CD14-positive monocyte (primary cell): ENCODE measurements at regions not wholly inside any gene's neighbourhood (a gene's known extent, or its start where the extent isn't known, plus 50 kb on each side); places are given as distances from the start of the nearest gene placed in this dataset.
A peak's percentile ranks its signal among the peaks of the same experiment; 100 is the strongest.

ENCODE experiments used
- DNase-seq, 3 donors: peaks; one replicate each; pipeline ENCODE4 v3.0.0-alpha.2; 2011 to 2022
- H2AFZ ChIP-seq: 2 replicates; pipeline ENCODE4 v1.6.0; 2012; ENCODE audit warnings: mild to moderate bottlenecking, low read depth, low read length, inconsistent platforms; ENCODE audit not compliant: insufficient read depth, poor library complexity, severe bottlenecking
- H3K27ac ChIP-seq, 2 donors: 1 replicate in 1 of 2; 2 replicates in 1 of 2; pipeline ENCODE4 v1.5.1; 2012 to 2013; ENCODE audit warnings: low read length in 2 of 2, control low read depth in 1 of 2, inconsistent platforms in 1 of 2, low read depth in 1 of 2, mild to moderate bottlenecking in 1 of 2
- H3K27me3 ChIP-seq, 2 donors: one replicate each; pipeline versions ENCODE4 v1.6.0 to v1.6.1; 2011 to 2013; ENCODE audit warnings: low read length in 2 of 2; ENCODE audit not compliant: control insufficient read depth in 2 of 2, insufficient read depth in 2 of 2
- H3K36me3 ChIP-seq, 2 donors: replicated peaks in 1 of 2; 1 replicate in 1 of 2; 2 replicates in 1 of 2; pipeline versions ENCODE4 v1.5.1 to v1.6.1; 2012 to 2013; ENCODE audit warnings: low read length in 2 of 2, control low read depth in 1 of 2, inconsistent platforms in 1 of 2, mild to moderate bottlenecking in 1 of 2; ENCODE audit not compliant: insufficient read depth in 2 of 2, control insufficient read depth in 1 of 2
- H3K4me1 ChIP-seq, 2 donors: 1 replicate in 1 of 2; 2 replicates in 1 of 2; pipeline versions ENCODE4 v1.5.1 to v1.6.1; 2012 to 2013; ENCODE audit warnings: low read length in 2 of 2, control low read depth in 1 of 2, inconsistent platforms in 1 of 2, mild to moderate bottlenecking in 1 of 2, moderate library complexity in 1 of 2; ENCODE audit not compliant: insufficient read depth in 2 of 2, control insufficient read depth in 1 of 2
- H3K4me2 ChIP-seq: replicated peaks from 2 replicates; pipeline ENCODE3; 2012; ENCODE audit warnings: low read length, moderate library complexity, mild to moderate bottlenecking; ENCODE audit not compliant: poor library complexity, severe bottlenecking; ENCODE audit errors: extremely low read depth
- H3K4me3 ChIP-seq, 3 experiments: fragments of 200-600 bp in 1 of 3; sonication (generic) in 1 of 3; replicated peaks in 1 of 3; 1 replicate in 2 of 3; 2 replicates in 1 of 3; pipeline ENCODE4 v1.5.1; 2011 to 2013; ENCODE audit warnings: low read length in 3 of 3, mild to moderate bottlenecking in 3 of 3, control low read depth in 2 of 3, low read depth in 2 of 3, inconsistent platforms in 1 of 3, moderate library complexity in 1 of 3
- H3K79me2 ChIP-seq: 2 replicates; pipeline ENCODE4 v1.6.0; 2012; ENCODE audit warnings: mild to moderate bottlenecking, control low read depth, inconsistent platforms, low read length, moderate library complexity; ENCODE audit not compliant: insufficient read depth
- H3K9ac ChIP-seq: 2 replicates; pipeline ENCODE4 v1.6.0; 2017; ENCODE audit warnings: low read length, mild to moderate bottlenecking; ENCODE audit not compliant: insufficient read depth, poor library complexity, severe bottlenecking
- H3K9me3 ChIP-seq, 2 donors: replicated peaks in 1 of 2; 1 replicate in 1 of 2; 2 replicates in 1 of 2; pipeline versions ENCODE4 v1.5.1 to v1.6.1; 2012 to 2013; ENCODE audit warnings: low read length in 2 of 2, control low read depth in 1 of 2; ENCODE audit not compliant: control insufficient read depth in 1 of 2, insufficient read depth in 1 of 2
- H4K20me1 ChIP-seq: 2 replicates; pipeline ENCODE4 v1.6.0; 2012; ENCODE audit warnings: mild to moderate bottlenecking, low read length, control low read depth, moderate library complexity; ENCODE audit not compliant: insufficient read depth
- H3K27ac Mint-ChIP-seq, 7 donors: one replicate each; pipeline ENCODE4 v1.8.0; 2020; ENCODE audit warnings: mild to moderate bottlenecking in 7 of 7, mixed read lengths in 7 of 7, moderate library complexity in 6 of 7, inconsistent platforms in 2 of 7
- H3K27me3 Mint-ChIP-seq, 3 donors: one replicate each; pipeline ENCODE4 v1.8.0; 2021 to 2022; ENCODE audit warnings: low read depth in 3 of 3, mild to moderate bottlenecking in 3 of 3, mixed read lengths in 3 of 3, moderate library complexity in 3 of 3, inconsistent platforms in 1 of 3
- H3K36me3 Mint-ChIP-seq, 2 donors: one replicate each; pipeline ENCODE4 v1.8.0; 2020; ENCODE audit warnings: mixed read lengths in 2 of 2, inconsistent platforms in 1 of 2, mild to moderate bottlenecking in 1 of 2
- H3K4me1 Mint-ChIP-seq: one replicate; pipeline ENCODE4 v1.8.0; 2020; ENCODE audit warnings: mild to moderate bottlenecking, mixed read lengths
- H3K4me3 Mint-ChIP-seq, 2 donors: one replicate each; pipeline ENCODE4 v1.8.0; 2020; ENCODE audit warnings: mild to moderate bottlenecking in 2 of 2, mixed read lengths in 2 of 2, moderate library complexity in 1 of 2
- H3K9me3 Mint-ChIP-seq, 7 donors: one replicate each; pipeline ENCODE4 v1.8.0; 2020 to 2022; ENCODE audit warnings: mixed read lengths in 7 of 7, mild to moderate bottlenecking in 6 of 7, moderate library complexity in 6 of 7, inconsistent platforms in 2 of 7
- CTCF ChIP-seq: fragments of 200-600 bp; IDR thresholded peaks from one replicate; pipeline ENCODE4 v1.8.0; 2022; ENCODE audit warnings: antibody characterized with exemption, mild to moderate bottlenecking
- WGBS: methylation state at CpG from one replicate; pipeline ENCODE4 v1.1.5; 2013; ENCODE audit warnings: missing lambda C conversion rate; ENCODE audit not compliant: insufficient coverage; 5-methylcytosine and 5-hydroxymethylcytosine counted together
- intact Hi-C, 2 donors: fragments of 100-400 bp; cut with micrococcal nuclease; formaldehyde crosslinking; loops; one replicate each; pipeline versions ENCODE4 v1.15.0 to v1.15.1; 2023

DNA sequence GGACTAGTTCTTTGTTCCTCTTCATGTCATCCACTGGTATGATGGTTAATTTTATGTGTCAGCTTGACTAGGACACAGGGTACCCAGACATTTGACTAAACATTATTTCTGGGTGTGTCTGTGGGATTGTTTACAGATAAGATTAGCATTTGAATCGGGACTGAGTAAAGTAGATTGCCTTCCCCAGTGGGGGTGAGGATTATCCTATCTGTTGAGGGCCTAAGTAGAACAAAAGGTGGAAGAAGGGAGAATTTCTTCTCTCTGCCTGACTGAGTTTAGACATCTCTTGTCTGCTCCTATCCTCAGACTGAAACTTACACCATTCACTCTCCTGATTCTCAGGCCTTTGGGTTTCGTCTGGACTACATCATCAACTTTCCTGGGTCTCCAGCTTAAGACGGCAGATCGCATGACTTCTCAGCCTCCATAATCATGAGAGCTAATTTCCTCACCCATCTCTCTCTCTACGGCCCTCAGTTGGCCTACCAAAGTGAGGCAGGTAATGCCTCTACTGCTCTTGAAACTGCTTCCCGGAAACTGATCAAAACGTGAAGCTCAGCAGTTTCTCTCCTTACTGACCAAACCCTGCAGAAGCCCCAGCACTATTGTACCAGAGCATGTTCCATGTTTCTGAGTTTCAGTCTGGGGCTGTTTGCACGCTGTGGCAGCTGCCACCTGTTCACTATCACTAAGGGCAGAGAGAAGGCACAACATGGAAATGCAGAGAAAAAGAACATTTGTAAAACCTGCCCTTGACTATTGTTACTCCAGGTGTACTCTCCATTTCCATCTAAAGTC is 95.4 kb downstream of the NXPE2 start:
- Mint-ChIP-seq H3K27me3 (peaks cover 0 to 6% (median 6%) of the 10 kb centered on the region in 3 donors), H3K27ac (no peak overlapping the region), H3K9me3 (no peaks in the 10 kb centered on the region), H3K36me3 (no peaks in the 10 kb centered on the region), H3K4me3 (no peak overlapping the region), H3K4me1 (no peaks in the 10 kb centered on the region)
- WGBS = 84% methylated on average over 7 of the region's 8 CpGs
- Histone ChIP-seq H3K9me3 (no peaks in the 10 kb centered on the region), H4K20me1 (no peaks in the 10 kb centered on the region), H3K27me3 (no peaks in the 10 kb centered on the region), H3K9ac (no peak overlapping the region), H3K36me3 (no peaks in the 10 kb centered on the region), H3K4me2 (no peak overlapping the region), H3K79me2 (no peaks in the 10 kb centered on the region), H3K4me3 (no peak overlapping the region), H3K27ac (no peak overlapping the region), H2AFZ (no peak overlapping the region), H3K4me1 (no peaks in the 10 kb centered on the region)
- no peak for DNase-seq
- intact Hi-C loops = no loop called here
- TF ChIP-seq CTCF = no peak

DNA sequence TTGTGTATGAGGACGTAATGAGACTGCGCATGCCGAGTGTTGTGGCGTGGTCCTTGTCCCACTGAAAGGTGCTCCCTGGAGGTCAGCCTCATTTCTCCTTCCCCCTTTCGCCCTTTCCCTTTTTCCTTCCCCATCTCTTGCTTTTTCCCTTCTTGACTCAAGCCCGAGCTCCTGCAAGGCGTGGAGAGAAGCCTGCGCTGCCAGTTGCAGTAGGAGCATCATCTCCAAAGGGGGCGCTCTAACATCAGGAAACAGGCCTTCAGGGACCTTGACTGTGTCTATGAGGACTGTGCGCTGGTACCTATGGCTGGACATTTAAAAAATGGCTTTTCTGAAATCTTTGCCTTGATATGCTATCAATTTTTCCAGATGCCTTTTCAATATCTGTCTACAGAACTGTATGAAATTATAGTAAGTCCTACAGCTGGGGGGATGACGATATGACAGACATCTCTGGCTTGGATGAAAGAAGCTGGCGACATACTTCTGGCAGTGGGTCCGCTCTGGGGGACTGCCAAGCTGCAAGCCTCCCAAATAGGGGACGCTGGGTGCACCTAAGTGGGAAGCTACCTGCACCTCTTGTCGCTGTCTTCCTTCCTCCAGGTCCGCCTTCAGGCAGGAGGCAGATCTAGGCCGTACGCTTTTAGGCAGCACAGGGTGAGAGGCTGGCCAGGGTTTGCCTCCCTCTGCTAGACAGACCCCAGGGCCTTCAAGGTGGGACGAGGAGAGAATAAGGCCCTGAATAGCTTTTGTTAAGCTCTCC is 96.5 kb downstream of the NXPE2 start:
- intact Hi-C loops = no loop called here
- no peaks in the 10 kb centered on the region for H4K20me1 ChIP-seq
- no peak overlapping the region for H3K27ac Mint-ChIP-seq

More for the DNA sequence above, 96.5 kb downstream of the NXPE2 start:
- no peak overlapping the region for H3K4me2 ChIP-seq
- no peak overlapping the region for H3K9ac ChIP-seq
- peak; percentile 22 for TF ChIP-seq CTCF
- H3K4me1 ChIP-seq = no peaks in the 10 kb centered on the region
- H3K4me3 ChIP-seq = no peak overlapping the region
- no peaks in the 10 kb centered on the region for H3K9me3 ChIP-seq
- no peaks in the 10 kb centered on the region for H3K4me1 Mint-ChIP-seq
- H3K27me3 ChIP-seq = no peaks in the 10 kb centered on the region
- no peaks in the 10 kb centered on the region for H3K79me2 ChIP-seq
- no peak overlapping the region for H3K4me3 Mint-ChIP-seq
- H3K36me3 ChIP-seq = no peaks in the 10 kb centered on the region
- peaks cover 0 to 6% (median 6%) of the 10 kb centered on the region in 3 donors for H3K27me3 Mint-ChIP-seq
- no peaks in the 10 kb centered on the region for H3K36me3 Mint-ChIP-seq
- H2AFZ ChIP-seq = no peak overlapping the region
- no peaks in the 10 kb centered on the region for H3K9me3 Mint-ChIP-seq
- no peak overlapping the region for H3K27ac ChIP-seq
- 49% methylated on average over 9 of the region's 19 CpGs for WGBS
- no peak for DNase-seq
